HEK293 (cell line): ENCODE measurements at regions not wholly inside any gene's neighbourhood (a gene's known extent, or its start where the extent isn't known, plus 50 kb on each side); places are given as distances from the start of the nearest gene placed in this dataset.

Experiments used
- CTCF ChIA-PET: fragments of 350-600 bp; formaldehyde crosslinking; extraction: SDS; loops from one replicate; lab custom pipeline; 2021; ENCODE audit warnings: antibody characterized with exemption; lab: Yijun Ruan, JAX
- POLR2A ChIA-PET: fragments of 300-600 bp; formaldehyde crosslinking; extraction: SDS; loops from one replicate; lab custom pipeline; 2020; ENCODE audit warnings: antibody characterized with exemption, inconsistent platforms; lab: Yijun Ruan, JAX
- H3K27ac ChIP-seq: fragments of 200-500 bp; sonication (Bioruptor generic); 2 replicates; pipeline ENCODE4 v1.5.1; 2014; ENCODE audit warnings: low read depth, low read length, control low read depth, inconsistent platforms; ENCODE audit errors: extremely low read depth
- H3K36me3 ChIP-seq, 2 experiments: fragments of 200-500 bp in 1 of 2; sonication (Bioruptor generic) in 1 of 2; 1 replicate in 1 of 2; 2 replicates in 1 of 2; pipeline ENCODE4 v1.5.1; 2014 to 2017; ENCODE audit warnings: inconsistent platforms in 2 of 2, low read length in 2 of 2; ENCODE audit not compliant: control insufficient read depth in 2 of 2, insufficient read depth in 1 of 2
- H3K4me1 ChIP-seq: fragments of 200-500 bp; sonication (Bioruptor generic); 2 replicates; pipeline ENCODE4 v1.5.1; 2014; ENCODE audit warnings: mild to moderate bottlenecking, low read length, inconsistent platforms; ENCODE audit not compliant: control insufficient read depth, insufficient read depth
- H3K4me3 ChIP-seq: 2 replicates; pipeline ENCODE4 v1.5.1; 2011; ENCODE audit warnings: low read depth, mild to moderate bottlenecking, control low read depth, low read length, moderate library complexity
- H3K9me3 ChIP-seq: fragments of 200-500 bp; sonication (Bioruptor generic); 2 replicates; pipeline ENCODE4 v1.5.1; 2014; ENCODE audit warnings: low read depth, low read length, inconsistent platforms; ENCODE audit not compliant: control insufficient read depth, insufficient read depth
- CTCF ChIP-seq: fragments of 450-650 bp; formaldehyde crosslinking; IDR thresholded peaks from 2 replicates; pipeline ENCODE4 v1.5.1; 2016; ENCODE audit warnings: missing biosample characterization, missing genetic modification characterization
- HIC1 ChIP-seq: fragments of 450-650 bp; formaldehyde crosslinking; IDR thresholded peaks from 2 replicates; pipeline ENCODE4 v1.5.1; 2016; ENCODE audit warnings: missing biosample characterization, missing genetic modification characterization
- MYNN ChIP-seq: fragments of 450-650 bp; formaldehyde crosslinking; IDR thresholded peaks from 2 replicates; pipeline ENCODE4 v1.5.1; 2016; ENCODE audit warnings: missing biosample characterization, missing genetic modification characterization, borderline replicate concordance
- REPIN1 ChIP-seq: fragments of 450-650 bp; formaldehyde crosslinking; IDR thresholded peaks from 2 replicates; pipeline ENCODE4 v1.5.1; 2017; ENCODE audit warnings: missing biosample characterization, missing genetic modification characterization, low read depth
- SP2 ChIP-seq: fragments of 450-650 bp; formaldehyde crosslinking; IDR thresholded peaks from 2 replicates; pipeline ENCODE4 v1.5.1; 2016; ENCODE audit warnings: missing biosample characterization, missing genetic modification characterization
- ZBTB17 ChIP-seq: fragments of 450-650 bp; formaldehyde crosslinking; IDR thresholded peaks from 2 replicates; pipeline ENCODE4 v1.5.1; 2016; ENCODE audit warnings: missing biosample characterization, missing genetic modification characterization
- ZBTB7A ChIP-seq: fragments of 450-650 bp; formaldehyde crosslinking; IDR thresholded peaks from 2 replicates; pipeline ENCODE4 v1.5.1; 2016; ENCODE audit warnings: low read depth, missing biosample characterization, missing genetic modification characterization
- ZNF16 ChIP-seq: fragments of 450-650 bp; formaldehyde crosslinking; IDR thresholded peaks from 2 replicates; pipeline ENCODE4 v1.5.1; 2016; ENCODE audit warnings: low read depth, missing biosample characterization, missing genetic modification characterization
- ZNF248 ChIP-seq: fragments of 450-650 bp; formaldehyde crosslinking; IDR thresholded peaks from 2 replicates; pipeline ENCODE4 v1.5.1; 2017; ENCODE audit warnings: missing biosample characterization, missing genetic modification characterization
- ZNF335 ChIP-seq: fragments of 450-650 bp; formaldehyde crosslinking; conservative IDR thresholded peaks from 2 replicates; pipeline ENCODE4 v1.5.1; 2016; ENCODE audit warnings: missing biosample characterization, missing genetic modification characterization
- ZNF521 ChIP-seq: fragments of 450-650 bp; formaldehyde crosslinking; IDR thresholded peaks from 2 replicates; pipeline ENCODE4 v1.5.1; 2017; ENCODE audit warnings: missing biosample characterization, mild to moderate bottlenecking, missing genetic modification characterization
- ZNF549 ChIP-seq: fragments of 450-650 bp; IDR thresholded peaks from 2 replicates; pipeline ENCODE4 v1.5.1; 2018; ENCODE audit warnings: missing biosample characterization, missing genetic modification characterization, mild to moderate bottlenecking, inconsistent platforms, moderate library complexity
- ZNF621 ChIP-seq: fragments of 450-650 bp; formaldehyde crosslinking; IDR thresholded peaks from 2 replicates; pipeline ENCODE4 v1.5.1; 2017; ENCODE audit warnings: missing biosample characterization, missing genetic modification characterization
- ZSCAN16 ChIP-seq: fragments of 450-650 bp; formaldehyde crosslinking; IDR thresholded peaks from 2 replicates; pipeline ENCODE4 v1.5.1; 2016; ENCODE audit warnings: missing biosample characterization, missing genetic modification characterization
- TF ChIP-seq, protein P1 (sequence below): fragments of 450-650 bp; formaldehyde crosslinking; IDR thresholded peaks from 2 replicates; pipeline ENCODE4 v1.5.1; 2016; ENCODE audit warnings: missing biosample characterization, missing genetic modification characterization
- TF ChIP-seq, protein P2 (sequence below): fragments of 450-650 bp; formaldehyde crosslinking; IDR thresholded peaks from 2 replicates; pipeline ENCODE4 v1.5.1; 2016; ENCODE audit warnings: missing biosample characterization, missing genetic modification characterization, borderline replicate concordance
- TF ChIP-seq, protein P3 (sequence below): fragments of 450-650 bp; formaldehyde crosslinking; IDR thresholded peaks from 2 replicates; pipeline ENCODE4 v1.5.1; 2016; ENCODE audit warnings: missing biosample characterization, missing genetic modification characterization

DNA sequence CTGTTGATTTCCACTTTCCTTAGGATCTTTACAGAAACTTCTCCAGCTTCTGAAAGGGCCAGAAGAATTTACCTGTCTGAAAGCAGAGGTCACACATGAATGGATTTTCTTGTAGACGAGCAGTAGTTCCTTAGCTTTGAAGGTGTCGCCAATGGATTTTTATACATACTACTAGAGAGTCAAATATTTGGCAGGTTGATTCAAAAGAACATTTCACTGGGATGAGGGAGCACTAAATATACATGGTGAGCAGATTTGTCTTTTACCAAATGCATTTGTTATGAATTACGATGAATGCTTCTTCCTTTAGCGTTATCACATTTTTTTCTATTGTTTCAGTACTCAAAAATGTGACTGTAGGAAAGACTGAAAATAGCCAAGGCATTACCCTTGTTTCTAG is 162.3 kb downstream of the PAX1 start:
- ChIA-PET CTCF (no interaction called here), POLR2A (no interaction called here)
- no peaks in the 10 kb centered on the region for H3K4me1 ChIP-seq
- H3K36me3 ChIP-seq, result no peaks in the 10 kb centered on the region
- H3K27ac ChIP-seq, result no peak overlapping the region
- no peaks in the 10 kb centered on the region for H3K9me3 ChIP-seq
- H3K4me3 ChIP-seq, result no peak overlapping the region
- TF ChIP-seq ZNF335 (tag by site-specific recombination), result no peak
- no peak for TF ChIP-seq ZBTB17 (tag by site-specific recombination)
- no peak for TF ChIP-seq ZNF16 (tag by site-specific recombination)
- TF ChIP-seq, all 188 proteins: peak for 0

DNA sequence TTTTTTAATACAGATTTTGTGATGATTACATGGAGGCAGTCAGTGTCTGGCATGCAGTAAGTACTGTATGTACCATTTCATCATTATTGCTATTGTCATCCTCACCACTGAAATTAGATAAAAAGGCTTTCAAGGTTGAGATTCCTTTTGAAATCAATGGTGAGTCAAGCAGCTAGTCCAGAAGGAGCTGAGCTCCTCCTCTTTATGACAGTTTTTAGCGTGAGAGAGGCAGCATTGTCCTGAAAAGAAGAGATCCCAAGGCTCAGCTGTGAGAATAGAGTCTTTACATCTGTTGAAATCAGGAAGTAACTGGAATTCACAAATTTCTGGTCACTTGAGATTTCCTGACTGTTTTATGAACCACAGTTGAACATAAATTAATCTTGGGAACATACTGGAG is 161.9 kb downstream of the PAX1 start:
- Histone ChIP-seq H3K4me1 (no peaks in the 10 kb centered on the region), H3K9me3 (no peaks in the 10 kb centered on the region), H3K4me3 (no peak overlapping the region), H3K27ac (no peak overlapping the region), H3K36me3 (no peaks in the 10 kb centered on the region)
- CTCF ChIA-PET, result no interaction called here
- TF ChIP-seq, protein P1, sequence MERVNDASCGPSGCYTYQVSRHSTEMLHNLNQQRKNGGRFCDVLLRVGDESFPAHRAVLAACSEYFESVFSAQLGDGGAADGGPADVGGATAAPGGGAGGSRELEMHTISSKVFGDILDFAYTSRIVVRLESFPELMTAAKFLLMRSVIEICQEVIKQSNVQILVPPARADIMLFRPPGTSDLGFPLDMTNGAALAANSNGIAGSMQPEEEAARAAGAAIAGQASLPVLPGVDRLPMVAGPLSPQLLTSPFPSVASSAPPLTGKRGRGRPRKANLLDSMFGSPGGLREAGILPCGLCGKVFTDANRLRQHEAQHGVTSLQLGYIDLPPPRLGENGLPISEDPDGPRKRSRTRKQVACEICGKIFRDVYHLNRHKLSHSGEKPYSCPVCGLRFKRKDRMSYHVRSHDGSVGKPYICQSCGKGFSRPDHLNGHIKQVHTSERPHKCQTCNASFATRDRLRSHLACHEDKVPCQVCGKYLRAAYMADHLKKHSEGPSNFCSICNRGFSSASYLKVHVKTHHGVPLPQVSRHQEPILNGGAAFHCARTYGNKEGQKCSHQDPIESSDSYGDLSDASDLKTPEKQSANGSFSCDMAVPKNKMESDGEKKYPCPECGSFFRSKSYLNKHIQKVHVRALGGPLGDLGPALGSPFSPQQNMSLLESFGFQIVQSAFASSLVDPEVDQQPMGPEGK (tag by site-specific recombination), result no peak
- TF ChIP-seq REPIN1 (tag by site-specific recombination) (no peak), ZBTB7A (no peak), ZNF248 (tag by site-specific recombination) (no peak), ZSCAN16 (tag by site-specific recombination) (no peak), CTCF (tag by site-specific recombination) (no peak), SP2 (tag by site-specific recombination) (no peak), HIC1 (tag by site-specific recombination) (no peak), MYNN (no peak), ZNF621 (tag by site-specific recombination) (no peak), ZNF549 (tag by site-specific recombination) (no peak), ZNF521 (tag by site-specific recombination) (no peak)
- TF ChIP-seq, protein P2, sequence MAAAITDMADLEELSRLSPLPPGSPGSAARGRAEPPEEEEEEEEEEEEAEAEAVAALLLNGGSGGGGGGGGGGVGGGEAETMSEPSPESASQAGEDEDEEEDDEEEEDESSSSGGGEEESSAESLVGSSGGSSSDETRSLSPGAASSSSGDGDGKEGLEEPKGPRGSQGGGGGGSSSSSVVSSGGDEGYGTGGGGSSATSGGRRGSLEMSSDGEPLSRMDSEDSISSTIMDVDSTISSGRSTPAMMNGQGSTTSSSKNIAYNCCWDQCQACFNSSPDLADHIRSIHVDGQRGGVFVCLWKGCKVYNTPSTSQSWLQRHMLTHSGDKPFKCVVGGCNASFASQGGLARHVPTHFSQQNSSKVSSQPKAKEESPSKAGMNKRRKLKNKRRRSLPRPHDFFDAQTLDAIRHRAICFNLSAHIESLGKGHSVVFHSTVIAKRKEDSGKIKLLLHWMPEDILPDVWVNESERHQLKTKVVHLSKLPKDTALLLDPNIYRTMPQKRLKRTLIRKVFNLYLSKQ (tag by site-specific recombination), result no peak
- TF ChIP-seq, protein P3, sequence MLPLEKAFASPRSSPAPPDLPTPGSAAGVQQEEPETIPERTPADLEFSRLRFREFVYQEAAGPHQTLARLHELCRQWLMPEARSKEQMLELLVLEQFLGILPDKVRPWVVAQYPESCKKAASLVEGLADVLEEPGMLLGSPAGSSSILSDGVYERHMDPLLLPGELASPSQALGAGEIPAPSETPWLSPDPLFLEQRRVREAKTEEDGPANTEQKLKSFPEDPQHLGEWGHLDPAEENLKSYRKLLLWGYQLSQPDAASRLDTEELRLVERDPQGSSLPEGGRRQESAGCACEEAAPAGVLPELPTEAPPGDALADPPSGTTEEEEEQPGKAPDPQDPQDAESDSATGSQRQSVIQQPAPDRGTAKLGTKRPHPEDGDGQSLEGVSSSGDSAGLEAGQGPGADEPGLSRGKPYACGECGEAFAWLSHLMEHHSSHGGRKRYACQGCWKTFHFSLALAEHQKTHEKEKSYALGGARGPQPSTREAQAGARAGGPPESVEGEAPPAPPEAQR (tag by site-specific recombination), result no peak
- POLR2A ChIA-PET, result interaction anchor here (0.6 kb wide), 1 partner anchor 24 kb away, joined by 4 read pairs; no protein-coding TSS in a partner anchor
